Activated CD8-positive, alpha-beta memory T cell treated with anti-CD3 and anti-CD28 coated beads, Interleukin-2, amount 10 ng/mL, durations not matched to agents 7 days and 5 days (primary cell): ENCODE measurements at regions not wholly inside any gene's neighbourhood (a gene's known extent, or its start where the extent isn't known, plus 50 kb on each side); places are given as distances from the start of the nearest gene placed in this dataset.
A peak's percentile ranks its signal among the peaks of the same experiment; 100 is the strongest.

Source experiments
- ATAC-seq: fragments of 150-1000 bp; cut with Tn5 transposase; one replicate; pipeline ENCODE4 v1.10.0; 2021; ENCODE audit warnings: moderate library complexity
- CTCF ChIA-PET: fragments of 350-600 bp; sonication (Branson Sonifier 250); formaldehyde crosslinking; loops from one replicate; lab custom pipeline; 2021; ENCODE audit warnings: antibody characterized with exemption; lab: Charles Lee
- DNase-seq: peaks from one replicate; pipeline ENCODE4 v3.0.0-alpha.2; 2020
- H3K27ac Mint-ChIP-seq: one replicate; pipeline ENCODE4 v1.8.0; 2021; ENCODE audit warnings: mild to moderate bottlenecking, mixed read lengths
- H3K27me3 Mint-ChIP-seq: one replicate; pipeline ENCODE4 v1.8.0; 2021; ENCODE audit warnings: mixed read lengths
- H3K36me3 Mint-ChIP-seq: one replicate; pipeline ENCODE4 v1.8.0; 2021; ENCODE audit warnings: mild to moderate bottlenecking, mixed read lengths
- H3K4me1 Mint-ChIP-seq: one replicate; pipeline ENCODE4 v1.8.0; 2021; ENCODE audit warnings: mixed read lengths
- H3K4me3 Mint-ChIP-seq: one replicate; pipeline ENCODE4 v1.8.0; 2021; ENCODE audit warnings: mild to moderate bottlenecking, moderate library complexity, mixed read lengths
- H3K9me3 Mint-ChIP-seq: one replicate; pipeline ENCODE4 v1.8.0; 2022; ENCODE audit warnings: low read depth, mixed read lengths

DNA sequence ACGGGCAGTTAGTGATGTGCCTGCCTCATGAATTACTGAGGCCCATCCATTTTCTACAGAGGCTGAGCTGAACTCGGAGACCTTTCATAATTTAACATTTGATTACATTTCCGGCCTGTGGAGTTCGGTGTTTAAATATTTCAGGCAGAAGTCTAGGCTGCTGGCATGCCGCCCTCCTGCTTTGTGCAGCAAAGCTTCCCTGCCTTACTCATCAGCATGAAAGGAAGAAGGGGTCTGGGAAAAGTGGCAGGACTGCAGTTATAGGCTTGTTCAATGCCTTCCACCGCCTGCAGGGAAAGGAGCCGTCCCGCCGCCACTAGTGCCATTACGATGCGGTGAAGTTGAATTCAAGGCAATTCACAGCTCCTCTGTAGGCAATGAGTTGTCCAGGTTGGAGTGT, 527.9 kb downstream of the NPHP4 start:
- Mint-ChIP-seq H3K27ac (no peak overlapping the region), H3K36me3 (no peaks in the 10 kb centered on the region), H3K4me1 (peaks cover 9% of the 10 kb centered on the region), H3K4me3 (no peak overlapping the region), H3K27me3 (no peaks in the 10 kb centered on the region), H3K9me3 (peaks cover 7% of the 10 kb centered on the region)
- CTCF ChIA-PET, result no interaction called here
- no peak for ATAC-seq
- no peak for DNase-seq

DNA sequence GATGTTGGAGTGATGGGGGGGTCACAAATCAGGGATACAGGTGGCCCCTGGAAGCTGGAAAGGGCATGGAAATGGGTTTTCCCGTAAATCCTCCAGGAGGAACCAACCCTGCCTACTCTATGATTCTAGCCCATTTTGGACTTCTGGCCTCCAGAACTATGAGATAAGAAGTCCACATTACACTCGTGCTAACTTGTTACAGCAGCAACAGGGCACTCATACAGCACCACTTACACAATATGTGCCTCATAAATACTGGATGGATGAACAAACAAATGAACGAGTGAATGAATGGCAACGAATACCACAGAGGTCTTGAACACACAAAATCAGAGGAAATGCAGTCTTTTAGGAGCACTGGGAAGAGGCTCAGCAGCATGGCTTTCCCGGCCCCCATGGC, 531.3 kb downstream of the NPHP4 start:
- Mint-ChIP-seq H3K27me3 (no peaks in the 10 kb centered on the region), H3K4me1 (no peaks in the 10 kb centered on the region), H3K36me3 (no peaks in the 10 kb centered on the region), H3K27ac (no peak overlapping the region), H3K9me3 (peaks cover 7% of the 10 kb centered on the region), H3K4me3 (no peak overlapping the region)
- DNase-seq, result no peak
- ATAC-seq, result no peak
- CTCF ChIA-PET, result no interaction called here

DNA sequence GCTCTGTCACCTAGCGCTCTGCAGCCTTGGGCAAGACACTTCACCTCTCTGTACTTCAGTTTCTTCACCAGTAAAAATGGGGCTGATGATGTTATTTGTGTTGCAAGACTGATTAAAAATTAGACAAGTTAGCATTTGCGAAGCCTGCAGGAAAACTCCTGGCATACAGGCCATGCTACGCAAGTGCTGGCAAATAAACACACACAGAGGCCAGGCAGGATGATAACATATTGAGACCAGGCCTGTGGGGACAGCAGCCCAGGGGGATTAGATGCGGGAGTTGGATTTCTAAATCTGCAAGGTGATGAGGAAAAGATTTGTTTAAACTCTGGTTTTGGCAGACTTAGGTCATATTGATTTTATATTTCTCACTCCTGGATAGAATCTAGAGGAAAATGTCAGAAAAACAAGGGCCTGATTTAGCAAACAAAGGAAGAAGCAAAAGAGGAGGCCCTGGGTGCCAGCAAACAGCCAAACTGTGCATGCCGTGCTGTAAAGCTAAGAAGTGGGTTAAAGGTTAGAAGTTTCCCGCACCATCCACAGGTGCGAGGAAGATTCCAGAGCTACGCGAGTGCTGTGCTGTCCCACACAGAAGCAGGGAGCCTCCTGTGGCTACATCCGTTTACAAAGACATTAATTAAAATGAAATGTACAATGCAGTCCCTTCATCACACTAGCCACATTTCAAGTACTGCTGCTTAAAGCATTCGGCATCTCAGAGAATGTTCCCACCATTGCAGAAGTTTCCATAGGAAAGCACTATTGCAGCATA, 532.2 kb downstream of the NPHP4 start:
- no peaks in the 10 kb centered on the region for H3K4me1 Mint-ChIP-seq

DNA sequence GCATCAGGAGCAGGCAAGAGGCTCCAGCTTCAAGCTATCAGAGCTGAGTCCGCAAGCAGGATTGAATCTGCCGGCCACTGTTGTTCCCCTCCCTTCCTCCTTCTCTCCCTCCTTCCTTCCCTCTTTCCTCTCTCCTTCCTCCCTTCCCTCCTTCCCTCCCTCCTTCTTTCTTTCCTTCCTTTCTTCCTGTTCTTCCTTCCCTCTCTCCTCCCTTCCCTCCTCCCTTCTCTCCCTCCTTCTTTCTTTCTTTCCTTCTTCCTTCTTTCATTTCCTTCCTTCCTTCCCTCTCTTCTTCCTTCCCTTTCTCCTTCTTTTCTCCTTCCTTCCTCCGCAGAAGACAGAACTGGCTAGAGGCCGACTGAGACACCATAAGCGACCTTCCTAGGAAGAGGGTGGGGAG, 534.0 kb downstream of the NPHP4 start:
- H3K4me1 Mint-ChIP-seq, result no peaks in the 10 kb centered on the region
- H3K27ac Mint-ChIP-seq, result no peak overlapping the region
- ATAC-seq (no peak), DNase-seq (no peak)
- no peaks in the 10 kb centered on the region for H3K27me3 Mint-ChIP-seq
- CTCF ChIA-PET, result no interaction called here
- H3K4me3 Mint-ChIP-seq, result no peak overlapping the region
- H3K9me3 Mint-ChIP-seq, result peaks cover 7% of the 10 kb centered on the region
- no peaks in the 10 kb centered on the region for H3K36me3 Mint-ChIP-seq

More for the DNA sequence above, 532.2 kb downstream of the NPHP4 start:
- Mint-ChIP-seq H3K27ac (no peak overlapping the region), H3K36me3 (no peaks in the 10 kb centered on the region), H3K4me3 (no peak overlapping the region), H3K9me3 (peaks cover 7% of the 10 kb centered on the region), H3K27me3 (no peaks in the 10 kb centered on the region)
- CTCF ChIA-PET, result no interaction called here
- ATAC-seq (no peak), DNase-seq (no peak)

DNA sequence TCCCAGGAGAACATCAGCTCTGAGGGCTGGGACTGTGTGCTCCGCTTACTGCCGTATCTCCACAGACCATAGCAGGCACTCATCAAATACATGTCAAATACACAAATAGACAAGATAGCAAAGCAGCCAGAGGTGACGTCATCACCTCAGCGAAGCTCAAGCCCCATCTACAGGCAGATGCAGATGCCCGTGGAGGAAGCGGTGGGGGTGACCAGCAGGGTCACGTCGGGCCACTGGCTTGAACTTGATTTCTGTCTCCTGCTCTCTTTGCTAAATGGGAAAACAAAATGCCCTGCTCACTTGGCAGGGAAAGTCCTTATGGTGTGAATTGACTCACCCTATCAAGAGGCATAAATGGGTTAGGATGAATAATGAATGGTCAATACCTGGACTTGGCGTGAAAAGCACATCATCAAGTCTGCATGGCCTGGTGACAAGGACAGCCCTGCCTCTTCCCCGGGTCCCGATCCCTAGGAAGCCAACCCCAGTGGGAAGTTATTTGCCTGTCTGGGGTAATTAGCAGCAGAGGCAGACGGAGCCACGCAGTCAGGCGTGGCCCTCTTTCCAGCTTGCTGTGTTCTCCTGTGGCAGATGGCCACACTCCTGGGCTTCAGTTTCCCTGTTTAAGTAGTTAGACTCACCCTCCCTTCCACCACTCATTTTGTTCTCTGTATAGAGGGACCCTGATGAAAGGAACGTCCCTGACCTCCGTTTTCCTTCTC, 536.0 kb downstream of the NPHP4 start:
- H3K27me3 Mint-ChIP-seq, result no peaks in the 10 kb centered on the region
- no peak overlapping the region for H3K27ac Mint-ChIP-seq
- H3K4me1 Mint-ChIP-seq, result no peaks in the 10 kb centered on the region
- DNase-seq (no peak), ATAC-seq (no peak)
- no peaks in the 10 kb centered on the region for H3K9me3 Mint-ChIP-seq
- no peaks in the 10 kb centered on the region for H3K36me3 Mint-ChIP-seq
- H3K4me3 Mint-ChIP-seq, result no peak overlapping the region
- CTCF ChIA-PET, result no interaction called here

DNA sequence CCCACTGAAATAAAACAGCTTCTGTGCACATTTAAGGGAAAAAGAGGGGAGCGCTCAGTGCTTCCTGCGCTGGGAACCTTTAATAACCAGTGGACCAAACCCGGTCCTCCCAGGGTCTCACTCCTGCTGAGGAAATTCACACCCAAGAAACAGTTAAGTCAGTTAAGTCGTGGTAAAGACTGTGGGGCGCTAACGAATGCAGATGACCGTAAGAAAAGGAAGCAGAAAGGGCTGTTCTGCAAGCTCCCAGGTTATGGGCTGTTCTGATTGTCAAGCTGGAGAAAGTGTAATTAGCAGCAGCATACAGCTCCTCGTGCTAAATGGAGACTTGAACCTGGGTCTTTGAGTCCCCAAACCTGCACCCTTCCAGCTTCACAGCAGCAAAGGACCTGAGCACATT, 536.6 kb downstream of the NPHP4 start:
- H3K36me3 Mint-ChIP-seq, result no peaks in the 10 kb centered on the region
- no peaks in the 10 kb centered on the region for H3K4me1 Mint-ChIP-seq
- no peaks in the 10 kb centered on the region for H3K27me3 Mint-ChIP-seq
- H3K27ac Mint-ChIP-seq, result no peak overlapping the region
- no peaks in the 10 kb centered on the region for H3K9me3 Mint-ChIP-seq
- CTCF ChIA-PET, result no interaction called here
- DNase-seq (no peak), ATAC-seq (no peak)
- H3K4me3 Mint-ChIP-seq, result no peak overlapping the region

DNA sequence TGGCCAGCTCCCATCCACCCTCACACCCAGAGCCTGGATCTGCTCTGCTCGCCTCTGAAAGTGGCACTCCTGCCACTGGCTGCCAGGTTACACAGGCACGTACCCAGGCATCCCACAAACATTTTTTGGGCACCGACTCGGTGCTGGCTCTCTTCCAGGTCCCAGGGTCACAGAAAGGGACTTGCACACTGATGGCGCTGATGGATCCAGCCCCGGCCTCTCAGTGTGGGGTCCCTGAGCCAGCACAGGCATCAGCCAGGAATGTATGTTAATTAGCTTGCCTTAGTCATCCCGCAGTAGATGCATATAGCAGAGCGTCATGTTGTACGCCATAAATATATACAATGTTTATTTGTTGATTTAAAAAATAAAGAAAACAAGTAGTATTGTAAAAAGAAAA, 537.2 kb downstream of the NPHP4 start:
- DNase-seq, result no peak
- H3K36me3 Mint-ChIP-seq, result no peaks in the 10 kb centered on the region
- H3K4me1 Mint-ChIP-seq, result no peaks in the 10 kb centered on the region
- no peaks in the 10 kb centered on the region for H3K27me3 Mint-ChIP-seq
- H3K4me3 Mint-ChIP-seq, result no peak overlapping the region
- no peak overlapping the region for H3K27ac Mint-ChIP-seq
- no peak for ATAC-seq
- CTCF ChIA-PET, result no interaction called here
- no peaks in the 10 kb centered on the region for H3K9me3 Mint-ChIP-seq

DNA sequence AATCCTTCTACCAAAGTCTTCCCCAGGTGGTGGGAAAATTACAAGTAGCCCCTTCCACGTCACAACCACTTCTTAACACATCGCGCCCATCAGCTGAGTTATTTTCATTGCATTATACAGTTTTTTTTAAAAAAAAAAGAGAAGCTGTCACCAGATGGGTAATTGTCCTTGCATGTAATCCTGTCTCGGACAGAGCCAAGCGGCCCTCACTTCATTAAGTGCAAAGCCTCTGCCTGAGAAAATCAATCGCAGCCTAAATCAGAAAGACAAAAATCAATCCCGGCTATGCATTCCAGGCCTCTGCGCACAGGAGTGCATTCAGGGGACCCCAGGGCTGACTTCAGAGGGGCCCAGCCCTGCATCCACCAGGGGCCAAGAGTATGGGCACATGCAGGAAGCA, 538.9 kb downstream of the NPHP4 start:
- Mint-ChIP-seq H3K4me3 (no peak overlapping the region), H3K4me1 (no peaks in the 10 kb centered on the region), H3K27ac (no peak overlapping the region), H3K27me3 (no peaks in the 10 kb centered on the region), H3K36me3 (no peaks in the 10 kb centered on the region), H3K9me3 (no peaks in the 10 kb centered on the region)
- DNase-seq, result no peak
- no peak for ATAC-seq
- CTCF ChIA-PET, result no interaction called here

DNA sequence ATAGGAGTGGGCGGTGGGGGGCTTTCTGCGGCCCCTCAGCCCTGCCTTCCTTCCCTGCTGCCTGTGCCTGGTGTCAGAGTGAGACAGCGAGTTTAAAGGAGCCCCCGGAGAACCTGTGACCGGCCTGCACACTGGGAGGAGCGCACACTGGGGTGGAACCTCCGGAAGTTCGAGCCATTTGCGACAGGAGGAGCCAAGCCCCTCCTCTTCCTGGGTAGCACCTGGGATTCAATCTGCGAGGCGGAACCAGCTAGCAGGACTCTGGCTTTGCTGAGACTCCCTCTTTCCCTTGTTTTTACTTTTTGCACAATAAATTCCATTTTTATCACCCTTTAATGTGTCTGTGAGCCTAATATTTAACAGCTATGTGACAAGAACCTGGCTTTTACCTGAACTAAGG, 540.6 kb downstream of the NPHP4 start:
- DNase-seq (no peak), ATAC-seq (no peak)
- CTCF ChIA-PET, result no interaction called here
- no peaks in the 10 kb centered on the region for H3K9me3 Mint-ChIP-seq
- H3K4me1 Mint-ChIP-seq, result no peaks in the 10 kb centered on the region
- H3K27ac Mint-ChIP-seq, result no peak overlapping the region
- H3K27me3 Mint-ChIP-seq, result no peaks in the 10 kb centered on the region
- H3K36me3 Mint-ChIP-seq, result no peaks in the 10 kb centered on the region
- no peak overlapping the region for H3K4me3 Mint-ChIP-seq

DNA sequence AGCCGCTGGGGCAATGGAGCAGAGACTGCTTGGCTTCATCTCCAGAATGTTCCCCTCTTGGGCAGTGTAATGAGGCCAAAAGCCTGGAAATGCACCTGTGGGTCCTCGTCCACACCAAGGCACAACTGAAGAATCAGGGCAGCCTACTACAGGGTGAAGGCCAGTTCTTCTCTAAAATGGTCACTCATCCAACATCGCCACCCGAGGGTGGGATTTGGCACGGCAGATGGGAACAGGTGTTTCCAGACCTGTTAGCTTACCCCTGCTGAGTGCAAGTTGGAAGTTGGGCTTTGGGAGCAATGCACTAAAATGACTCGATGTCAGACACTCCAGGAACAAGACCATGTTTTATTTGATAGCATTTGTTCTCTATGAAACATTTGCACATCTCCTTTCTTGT, 543.7 kb downstream of the NPHP4 start:
- Mint-ChIP-seq H3K4me3 (no peak overlapping the region), H3K36me3 (no peaks in the 10 kb centered on the region), H3K4me1 (no peaks in the 10 kb centered on the region), H3K27me3 (no peaks in the 10 kb centered on the region), H3K27ac (no peak overlapping the region), H3K9me3 (no peaks in the 10 kb centered on the region)
- peak; percentile 56 for DNase-seq
- CTCF ChIA-PET, result interaction anchor here (0.7 to 1.4 kb wide), 4 partner anchors 13 to 162 kb away, joined by 3 to 8 read pairs (median 3); no protein-coding TSS in a partner anchor
- ATAC-seq, result no peak

DNA sequence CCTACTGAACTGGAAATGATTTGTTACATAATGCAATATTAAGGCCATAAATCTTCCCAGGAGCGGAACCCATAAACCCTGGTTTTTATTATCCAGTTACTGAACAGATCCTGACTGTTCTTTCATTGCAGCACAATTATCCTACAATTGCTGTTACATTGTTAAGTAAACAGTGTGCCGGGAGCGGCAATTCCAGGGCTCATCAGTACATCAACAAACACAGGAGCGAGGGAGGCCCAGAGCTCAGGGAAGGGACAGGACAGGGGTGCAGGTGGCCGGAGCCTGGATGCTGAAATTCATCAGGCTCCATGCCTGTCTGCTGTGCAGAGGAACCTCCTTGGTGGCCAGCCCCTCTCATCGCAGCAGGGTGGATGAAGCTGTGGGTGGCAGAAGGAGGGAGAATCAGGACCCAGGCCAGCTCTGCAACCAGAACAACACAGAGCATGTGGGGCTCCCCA, 544.7 kb downstream of the NPHP4 start:
- Mint-ChIP-seq H3K4me1 (no peaks in the 10 kb centered on the region), H3K27ac (no peak overlapping the region), H3K36me3 (no peaks in the 10 kb centered on the region), H3K4me3 (no peak overlapping the region), H3K9me3 (no peaks in the 10 kb centered on the region), H3K27me3 (no peaks in the 10 kb centered on the region)
- DNase-seq (no peak), ATAC-seq (no peak)
- CTCF ChIA-PET, result no interaction called here

DNA sequence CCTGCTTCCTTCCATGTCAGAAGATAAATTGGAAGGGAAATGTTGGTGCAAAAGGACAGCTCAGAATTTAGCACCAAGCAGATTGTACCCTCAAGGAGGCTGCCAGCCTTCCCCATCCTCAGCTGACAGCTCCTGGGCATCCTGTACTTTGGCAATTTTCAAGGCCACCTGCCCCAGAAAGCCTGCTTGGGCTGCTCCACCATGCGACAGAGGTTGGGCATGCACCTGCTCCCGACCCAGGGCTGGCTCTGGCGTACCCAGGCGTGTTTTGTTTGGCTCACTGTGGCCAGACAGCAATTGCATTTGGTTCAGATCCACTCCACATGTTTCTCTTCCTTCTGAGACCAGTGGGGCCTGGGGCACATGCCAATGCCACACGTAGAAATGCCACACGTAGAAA, 547.8 kb downstream of the NPHP4 start:
- Mint-ChIP-seq H3K27me3 (no peaks in the 10 kb centered on the region), H3K4me1 (no peaks in the 10 kb centered on the region), H3K4me3 (no peak overlapping the region), H3K9me3 (no peaks in the 10 kb centered on the region), H3K36me3 (no peaks in the 10 kb centered on the region), H3K27ac (no peak overlapping the region)
- DNase-seq, result no peak
- no peak for ATAC-seq
- CTCF ChIA-PET, result interaction anchor here (1.1 kb wide), 1 partner anchor 158 kb away, joined by 3 read pairs; no protein-coding TSS in a partner anchor

DNA sequence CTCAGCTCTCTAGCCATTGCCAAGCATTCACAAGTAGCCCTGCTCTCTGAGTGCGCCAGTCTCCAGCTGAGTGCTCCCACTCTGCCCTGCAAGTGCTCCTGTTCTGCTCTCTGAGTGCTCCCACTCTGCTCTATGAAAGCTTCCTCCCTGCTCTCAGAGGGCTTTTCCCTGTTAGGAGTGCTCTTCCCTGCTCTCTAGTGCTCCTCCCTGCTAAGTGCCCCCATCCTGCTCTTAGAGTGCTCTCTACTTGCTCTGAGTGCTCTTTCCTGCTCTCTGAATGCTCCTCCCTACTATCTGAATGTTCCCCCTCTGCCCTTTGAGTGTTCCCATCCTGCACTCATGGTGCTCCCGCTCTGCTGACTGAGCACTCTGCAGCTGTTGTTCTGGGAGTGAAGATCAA, 555.4 kb downstream of the NPHP4 start:
- ATAC-seq (no peak), DNase-seq (no peak)
- Mint-ChIP-seq H3K27ac (no peak overlapping the region), H3K4me3 (no peak overlapping the region), H3K36me3 (no peaks in the 10 kb centered on the region), H3K27me3 (peaks cover 10% of the 10 kb centered on the region), H3K4me1 (no peaks in the 10 kb centered on the region), H3K9me3 (peaks cover 5% of the 10 kb centered on the region)
- CTCF ChIA-PET, result no interaction called here

DNA sequence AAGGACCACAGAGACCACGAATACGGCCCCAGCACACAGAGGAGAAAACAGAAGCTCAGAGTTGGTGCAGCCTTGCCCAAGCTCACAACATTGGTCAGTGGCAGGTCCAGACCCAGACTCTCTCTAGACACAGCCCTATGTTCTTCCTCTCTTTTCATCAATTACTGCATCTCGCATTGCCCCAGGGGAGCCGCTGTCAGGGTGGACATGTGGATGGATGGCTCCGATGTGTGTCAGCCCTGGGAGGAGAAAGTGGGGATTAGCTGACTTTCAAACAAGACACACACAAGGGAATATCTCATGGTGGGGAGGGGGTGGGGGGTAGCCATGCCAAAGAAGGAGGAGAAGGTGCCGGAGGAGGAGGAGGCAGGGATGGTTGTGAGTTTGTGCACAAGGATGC, 556.8 kb downstream of the NPHP4 start:
- H3K4me3 Mint-ChIP-seq, result no peak overlapping the region
- DNase-seq (no peak), ATAC-seq (no peak)
- CTCF ChIA-PET, result interaction anchor here (1.1 kb wide), 1 partner anchor 13 kb away, joined by 3 read pairs; no protein-coding TSS in a partner anchor
- no peak overlapping the region for H3K27ac Mint-ChIP-seq
- peaks cover 5% of the 10 kb centered on the region for H3K9me3 Mint-ChIP-seq
- H3K27me3 Mint-ChIP-seq, result peaks cover 12% of the 10 kb centered on the region
- no peaks in the 10 kb centered on the region for H3K4me1 Mint-ChIP-seq
- H3K36me3 Mint-ChIP-seq, result no peaks in the 10 kb centered on the region
